ENCODE measurements at regions not wholly inside any gene's neighbourhood (a gene's known extent, or its start where the extent isn't known, plus 50 kb on each side); places are given as distances from the start of the nearest gene placed in this dataset.

DNA sequence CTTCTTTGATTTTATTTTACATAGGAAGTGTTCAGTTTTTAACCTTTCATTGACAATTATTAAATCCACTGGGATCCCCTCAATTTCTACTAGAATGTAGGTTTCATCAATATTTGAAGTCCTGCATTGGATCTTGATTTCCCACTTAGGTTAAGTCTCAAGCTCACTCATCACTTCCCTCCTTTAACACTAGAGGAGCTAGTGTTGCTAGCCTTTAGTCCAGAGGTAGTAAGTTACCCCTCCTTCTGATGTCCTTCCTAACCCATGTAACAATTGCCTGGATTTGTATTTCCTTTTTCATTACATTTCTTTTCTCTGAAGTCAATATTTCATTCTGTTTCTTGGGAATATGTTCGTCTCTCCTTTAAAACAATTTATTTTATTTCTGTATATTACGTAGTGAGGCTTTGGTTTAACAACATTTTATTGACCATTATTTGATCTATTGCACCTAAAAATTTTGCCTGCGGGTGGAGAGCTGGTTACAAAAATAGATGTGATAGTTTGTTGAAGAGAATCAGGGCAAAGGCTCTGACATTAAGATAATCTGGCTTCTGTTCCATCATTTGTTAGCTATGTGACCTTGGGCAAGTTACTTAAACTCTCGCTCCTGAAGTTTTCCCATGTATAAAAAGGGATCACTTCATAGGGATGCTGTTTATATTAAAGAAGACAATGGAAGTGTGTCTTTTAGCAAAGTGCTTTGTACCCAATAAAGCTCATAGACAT lies 833.0 kb downstream of the SLC4A3 start:
- DNase-seq (no peak), ATAC-seq (no peak)
- Mint-ChIP-seq H3K4me1 (no peaks in the 10 kb centered on the region), H3K4me3 (no peak overlapping the region), H3K36me3 (ENCODE audit: low read depth) (no peaks in the 10 kb centered on the region), H3K9me3 (ENCODE audit: low read depth) (no peaks in the 10 kb centered on the region), H3K27me3 (no peaks in the 10 kb centered on the region), H3K27ac (no peak overlapping the region)
- CTCF ChIA-PET = interaction anchor here (0.6 kb wide), 1 partner anchor 60 kb away, joined by 3 read pairs; no protein-coding TSS in a partner anchor
- POLR2A ChIA-PET = no interaction called here
- intact Hi-C loops (cut with DNase I, micrococcal nuclease) = no loop called here

GRCh38 chr2:220463876-220464275 lies 836.4 kb downstream of the SLC4A3 start:
- DNase-seq (no peak), ATAC-seq (no peak)
- Mint-ChIP-seq H3K4me1 (no peaks in the 10 kb centered on the region), H3K36me3 (ENCODE audit: low read depth) (no peaks in the 10 kb centered on the region), H3K9me3 (ENCODE audit: low read depth) (no peaks in the 10 kb centered on the region), H3K4me3 (no peak overlapping the region), H3K27me3 (peaks cover 2% of the 10 kb centered on the region), H3K27ac (no peak overlapping the region)
- ChIA-PET CTCF (interaction anchor here (0.6 kb wide), 1 partner anchor 461 kb away, joined by 3 read pairs; no protein-coding TSS in a partner anchor), POLR2A (no interaction called here)
- intact Hi-C loops (cut with DNase I, micrococcal nuclease) = no loop called here

DNA sequence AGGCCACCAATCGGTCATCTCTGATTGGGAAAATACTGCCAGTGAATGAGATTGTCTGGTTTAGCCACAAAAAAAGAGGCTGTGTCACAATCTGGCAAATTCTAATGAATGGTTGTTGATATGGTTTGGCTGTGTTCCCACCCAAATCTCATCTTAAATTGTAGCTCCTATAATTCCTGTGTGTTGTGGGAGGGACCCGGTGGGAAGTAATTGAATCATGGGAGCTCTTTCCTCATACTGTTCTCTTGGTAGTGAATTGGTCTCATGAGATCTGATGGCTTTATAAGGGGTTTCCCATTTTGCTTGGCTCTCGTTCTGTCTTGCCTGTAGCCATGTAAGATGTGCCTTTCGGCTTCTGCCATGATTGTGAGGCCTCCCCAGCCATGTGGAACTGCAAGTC lies 838.3 kb downstream of the SLC4A3 start:
- ATAC-seq (no peak), DNase-seq (no peak)
- Mint-ChIP-seq H3K4me3 (no peak overlapping the region), H3K27ac (no peak overlapping the region), H3K9me3 (ENCODE audit: low read depth) (no peaks in the 10 kb centered on the region), H3K4me1 (no peaks in the 10 kb centered on the region), H3K27me3 (peaks cover 2% of the 10 kb centered on the region), H3K36me3 (ENCODE audit: low read depth) (no peaks in the 10 kb centered on the region)
- CTCF ChIA-PET = no interaction called here
- intact Hi-C loops (cut with DNase I, micrococcal nuclease) = no loop called here
- POLR2A ChIA-PET = no interaction called here

DNA sequence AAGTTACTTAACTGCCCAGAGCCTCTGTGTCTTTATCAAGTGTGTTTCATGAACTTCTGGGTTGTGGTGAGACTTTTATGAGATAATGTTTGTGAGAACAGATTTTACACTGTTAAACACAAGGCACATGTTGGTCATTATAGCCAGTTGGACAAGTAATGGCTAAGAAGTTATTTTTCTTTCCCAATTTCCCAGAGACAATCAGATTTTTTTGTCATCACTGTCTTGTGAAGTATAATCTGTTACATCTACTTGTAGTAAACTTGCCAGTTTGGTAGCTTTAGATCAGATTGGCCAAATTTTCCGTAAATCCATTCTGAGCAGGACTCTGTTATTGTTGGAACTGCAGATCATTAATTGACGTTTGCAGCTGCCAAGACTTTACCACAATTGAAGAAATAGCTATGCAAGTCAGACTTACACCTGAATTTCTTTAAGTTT lies 838.8 kb downstream of the SLC4A3 start:
- Mint-ChIP-seq H3K4me1 (no peaks in the 10 kb centered on the region), H3K27ac (no peak overlapping the region), H3K9me3 (ENCODE audit: low read depth) (no peaks in the 10 kb centered on the region), H3K36me3 (ENCODE audit: low read depth) (no peaks in the 10 kb centered on the region), H3K4me3 (no peak overlapping the region), H3K27me3 (peaks cover 2% of the 10 kb centered on the region)
- intact Hi-C loops (cut with DNase I, micrococcal nuclease) = no loop called here
- ATAC-seq = no peak
- ChIA-PET POLR2A (no interaction called here), CTCF (no interaction called here)
- no peak for DNase-seq

DNA sequence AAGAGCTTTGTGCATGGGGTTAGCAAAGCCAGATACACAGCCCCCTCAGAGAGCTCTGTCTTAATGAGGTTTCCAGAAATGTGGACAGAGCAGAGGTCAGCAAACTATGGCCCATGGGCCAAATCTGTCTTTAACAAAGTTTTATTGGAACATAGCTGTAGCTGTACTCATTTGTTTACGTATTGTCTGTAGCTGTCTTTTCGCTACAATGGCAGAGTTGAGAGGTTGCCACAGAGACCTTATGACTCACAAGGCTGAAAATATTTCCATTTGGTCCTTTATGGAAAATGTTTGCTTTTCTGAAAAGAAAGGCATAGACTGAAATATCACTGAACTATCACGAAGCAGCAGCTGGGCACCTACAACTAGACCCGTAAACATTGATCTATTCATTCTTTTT lies 841.8 kb downstream of the SLC4A3 start:
- CTCF ChIA-PET = no interaction called here
- intact Hi-C loops (cut with DNase I, micrococcal nuclease) = no loop called here

DNA sequence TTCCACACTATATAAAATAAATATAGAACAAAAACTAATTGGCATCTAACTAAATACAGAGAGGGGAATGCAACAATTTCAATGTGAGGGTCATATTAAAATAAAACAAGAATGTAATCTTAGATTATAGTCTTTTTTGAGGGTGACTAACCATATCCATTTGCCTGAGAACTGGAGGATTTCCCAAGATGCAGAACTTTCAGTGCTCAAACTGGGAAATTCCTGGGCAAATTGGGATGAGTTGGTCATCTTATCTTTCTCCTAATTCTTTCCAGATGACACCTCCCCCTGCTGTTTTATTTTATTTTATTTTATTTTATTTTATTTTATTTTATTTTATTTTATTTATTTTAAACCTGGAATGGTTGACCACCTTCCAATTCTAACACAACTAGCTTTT lies 846.2 kb downstream of the SLC4A3 start:
- DNase-seq (no peak), ATAC-seq (no peak)
- Mint-ChIP-seq H3K27ac (no peak overlapping the region), H3K4me1 (no peaks in the 10 kb centered on the region), H3K27me3 (no peaks in the 10 kb centered on the region), H3K4me3 (no peak overlapping the region), H3K9me3 (ENCODE audit: low read depth) (no peaks in the 10 kb centered on the region), H3K36me3 (ENCODE audit: low read depth) (no peaks in the 10 kb centered on the region)
- ChIA-PET CTCF (no interaction called here), POLR2A (no interaction called here)
- intact Hi-C loops (cut with DNase I, micrococcal nuclease) = no loop called here

More for the DNA sequence above, 841.8 kb downstream of the SLC4A3 start:
- Mint-ChIP-seq H3K4me3 (no peak overlapping the region), H3K27me3 (peaks cover 2% of the 10 kb centered on the region), H3K36me3 (ENCODE audit: low read depth) (no peaks in the 10 kb centered on the region), H3K4me1 (no peaks in the 10 kb centered on the region), H3K9me3 (ENCODE audit: low read depth) (no peaks in the 10 kb centered on the region), H3K27ac (no peak overlapping the region)
- POLR2A ChIA-PET = no interaction called here
- ATAC-seq = no peak
- no peak for DNase-seq

GRCh38 chr2:220476877-220477276 lies 849.4 kb downstream of the SLC4A3 start:
- ATAC-seq (no peak), DNase-seq (no peak)
- POLR2A ChIA-PET = no interaction called here
- Mint-ChIP-seq H3K36me3 (ENCODE audit: low read depth) (no peaks in the 10 kb centered on the region), H3K4me1 (no peaks in the 10 kb centered on the region), H3K4me3 (no peak overlapping the region), H3K27ac (no peak overlapping the region), H3K27me3 (no peaks in the 10 kb centered on the region), H3K9me3 (ENCODE audit: low read depth) (no peaks in the 10 kb centered on the region)
- intact Hi-C loops (cut with DNase I, micrococcal nuclease) = no loop called here
- CTCF ChIA-PET = no interaction called here

DNA sequence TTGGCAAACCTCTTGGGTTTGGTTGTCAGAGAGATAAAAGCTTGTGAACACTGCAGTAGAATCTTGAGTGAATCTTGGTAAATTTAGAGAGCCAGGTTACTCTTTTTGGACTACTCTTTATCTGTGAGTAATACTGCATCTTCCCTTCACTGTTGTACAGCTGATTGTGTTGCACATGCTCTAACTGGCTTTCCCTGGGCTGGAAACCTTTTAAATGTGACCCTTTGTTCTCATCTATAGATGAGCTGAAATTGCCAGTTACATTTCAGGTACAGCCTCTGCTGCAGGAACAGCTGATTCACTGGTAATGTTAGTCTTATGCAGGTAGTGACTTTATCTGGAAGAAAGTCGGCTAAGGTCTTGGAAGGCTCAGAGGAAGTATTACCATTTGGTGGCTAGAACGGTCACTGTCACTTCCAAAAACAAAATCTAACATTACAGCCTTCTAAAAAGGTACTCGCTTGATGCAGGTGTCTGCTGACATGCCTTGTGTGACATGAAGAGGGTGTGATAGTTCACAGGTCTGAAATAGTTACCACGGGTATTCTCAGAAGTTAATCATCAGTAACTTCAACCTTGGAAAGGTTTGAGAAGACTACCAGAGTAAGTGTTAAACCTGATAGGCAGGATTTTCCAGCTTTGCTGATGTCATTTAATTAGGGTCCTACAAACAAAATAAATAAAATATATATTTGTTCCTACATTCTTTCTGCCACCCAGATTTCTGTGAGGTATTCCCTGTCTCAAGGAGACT lies 851.1 kb downstream of the SLC4A3 start:
- intact Hi-C loops (cut with DNase I, micrococcal nuclease) = no loop called here
- no peak overlapping the region for H3K27ac Mint-ChIP-seq
- no peak for ATAC-seq
- H3K27me3 Mint-ChIP-seq = no peaks in the 10 kb centered on the region
- no peaks in the 10 kb centered on the region for H3K36me3 Mint-ChIP-seq (ENCODE audit: low read depth)
- DNase-seq = no peak
- ChIA-PET POLR2A (no interaction called here), CTCF (interaction anchor here (0.5 to 0.8 kb wide), 2 partner anchors 462 to 483 kb away, joined by 3 read pairs; no protein-coding TSS in a partner anchor)
- H3K4me1 Mint-ChIP-seq = no peaks in the 10 kb centered on the region
- no peak overlapping the region for H3K4me3 Mint-ChIP-seq
- H3K9me3 Mint-ChIP-seq (ENCODE audit: low read depth) = no peaks in the 10 kb centered on the region

DNA sequence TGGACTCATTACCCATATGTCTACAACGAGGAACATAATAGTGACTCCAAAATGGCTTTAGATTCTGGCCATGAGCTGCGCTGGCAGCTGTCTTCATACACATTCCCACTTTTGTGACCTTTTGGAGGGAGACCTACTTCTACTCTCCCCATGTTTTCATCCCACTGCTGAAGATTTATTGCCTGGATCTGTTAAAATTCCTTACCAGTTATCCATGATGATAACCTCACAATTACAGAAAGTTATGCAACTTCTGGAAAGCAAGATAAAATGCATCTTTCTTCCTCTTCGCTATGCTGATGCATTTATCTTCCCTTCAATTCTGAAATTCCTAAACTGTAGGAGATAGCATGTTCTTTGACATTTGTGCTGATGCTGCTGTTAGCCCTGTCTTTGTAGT lies 855.3 kb downstream of the SLC4A3 start:
- H3K9me3 Mint-ChIP-seq (ENCODE audit: low read depth) = no peaks in the 10 kb centered on the region
- DNase-seq (no peak), ATAC-seq (no peak)
- H3K36me3 Mint-ChIP-seq (ENCODE audit: low read depth) = no peaks in the 10 kb centered on the region
- intact Hi-C loops (cut with DNase I, micrococcal nuclease) = no loop called here
- H3K4me3 Mint-ChIP-seq = no peak overlapping the region
- ChIA-PET POLR2A (no interaction called here), CTCF (no interaction called here)
- no peak overlapping the region for H3K27ac Mint-ChIP-seq
- no peaks in the 10 kb centered on the region for H3K4me1 Mint-ChIP-seq
- H3K27me3 Mint-ChIP-seq = peaks cover 3% of the 10 kb centered on the region

DNA sequence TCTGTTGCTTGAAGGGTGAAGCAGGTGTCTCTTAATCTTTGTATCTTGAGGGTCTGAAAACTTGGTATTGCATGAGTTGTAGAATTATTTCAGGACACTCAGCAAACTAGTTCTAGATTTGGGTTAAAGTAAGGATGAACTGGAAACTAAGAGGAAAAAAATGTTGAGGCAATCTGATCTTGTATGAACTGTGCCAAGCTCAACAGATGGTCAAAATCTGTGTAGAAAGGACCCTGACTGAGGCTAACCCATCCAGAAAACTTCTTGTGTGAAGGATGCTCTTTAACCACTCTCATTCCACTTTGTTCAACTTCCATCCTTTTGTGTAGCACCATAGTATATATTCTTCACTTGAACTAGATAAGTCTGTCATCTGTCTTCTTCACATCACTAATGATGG lies 861.7 kb downstream of the SLC4A3 start:
- no peak for DNase-seq
- POLR2A ChIA-PET = no interaction called here
- no peaks in the 10 kb centered on the region for H3K4me1 Mint-ChIP-seq
- no peak overlapping the region for H3K27ac Mint-ChIP-seq
- intact Hi-C loops (cut with DNase I, micrococcal nuclease) = no loop called here
- no peak overlapping the region for H3K4me3 Mint-ChIP-seq
- no peaks in the 10 kb centered on the region for H3K36me3 Mint-ChIP-seq (ENCODE audit: low read depth)
- H3K27me3 Mint-ChIP-seq = peaks cover 2% of the 10 kb centered on the region
- ATAC-seq = no peak
- H3K9me3 Mint-ChIP-seq (ENCODE audit: low read depth) = no peaks in the 10 kb centered on the region
- CTCF ChIA-PET = no interaction called here

DNA sequence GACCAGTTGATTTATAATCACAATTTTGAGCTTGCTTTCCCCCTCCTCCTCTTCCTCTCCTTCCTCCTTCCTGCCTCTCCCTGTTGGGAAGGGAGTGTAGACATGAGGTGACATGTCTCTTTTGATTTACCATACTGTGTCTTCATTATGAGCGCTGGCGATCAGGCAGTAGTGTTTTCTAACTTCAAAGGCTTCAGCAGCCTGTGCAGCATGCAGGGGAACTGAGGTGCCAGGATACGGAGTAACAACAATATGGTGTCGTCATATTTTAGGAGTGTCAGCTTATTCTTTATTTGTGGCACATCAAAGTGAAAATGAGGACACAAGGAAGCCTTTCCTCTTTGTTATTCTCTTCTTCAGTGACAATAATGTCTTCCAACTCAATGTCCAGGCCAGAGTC lies 864.2 kb downstream of the SLC4A3 start:
- intact Hi-C loops (cut with DNase I, micrococcal nuclease) = no loop called here
- H3K9me3 Mint-ChIP-seq (ENCODE audit: low read depth) = no peaks in the 10 kb centered on the region
- H3K36me3 Mint-ChIP-seq (ENCODE audit: low read depth) = no peaks in the 10 kb centered on the region
- H3K27me3 Mint-ChIP-seq = peaks cover 2% of the 10 kb centered on the region
- POLR2A ChIA-PET = interaction anchor here (0.8 kb wide), 1 partner anchor 642 kb away, joined by 3 read pairs; no protein-coding TSS in a partner anchor
- no peak for DNase-seq
- H3K4me3 Mint-ChIP-seq = no peak overlapping the region
- no peak for ATAC-seq
- CTCF ChIA-PET = no interaction called here
- H3K27ac Mint-ChIP-seq = no peak overlapping the region
- H3K4me1 Mint-ChIP-seq = no peaks in the 10 kb centered on the region

DNA sequence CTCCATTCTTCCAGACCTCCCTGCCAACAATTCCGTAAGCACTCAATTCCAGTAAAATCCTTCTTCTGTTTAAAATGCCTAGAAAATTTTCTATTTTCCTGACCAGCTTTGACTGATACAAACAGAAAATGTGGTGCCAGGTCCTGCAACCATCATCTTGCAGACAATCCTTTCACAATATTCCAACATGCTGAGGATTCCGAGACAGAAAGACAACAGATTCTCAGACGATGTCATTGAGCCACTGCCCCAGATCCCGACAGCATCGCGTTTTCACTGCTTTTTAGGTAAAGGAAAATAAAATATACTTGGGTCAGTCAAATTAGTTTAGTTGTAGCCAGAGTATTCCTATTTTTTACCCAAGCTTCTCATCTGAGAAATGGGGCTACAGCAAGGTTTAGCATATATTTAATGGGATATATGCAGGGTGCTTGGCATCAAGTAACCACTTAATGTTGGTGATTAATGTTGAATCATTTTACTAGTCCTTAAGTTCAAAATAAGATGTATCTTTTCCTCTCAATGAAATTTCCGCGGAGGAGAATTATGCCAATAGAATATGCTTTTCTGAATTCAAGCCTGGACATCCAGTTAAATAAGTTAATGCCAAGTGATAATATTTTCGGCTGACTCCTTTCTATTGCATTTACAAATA lies 866.6 kb downstream of the SLC4A3 start:
- Mint-ChIP-seq H3K9me3 (ENCODE audit: low read depth) (no peaks in the 10 kb centered on the region), H3K4me1 (no peaks in the 10 kb centered on the region), H3K4me3 (no peak overlapping the region), H3K27me3 (peaks cover 2% of the 10 kb centered on the region), H3K27ac (no peak overlapping the region), H3K36me3 (ENCODE audit: low read depth) (no peaks in the 10 kb centered on the region)
- intact Hi-C loops (cut with DNase I, micrococcal nuclease) = no loop called here
- CTCF ChIA-PET = no interaction called here
- ATAC-seq (no peak), DNase-seq (no peak)
- POLR2A ChIA-PET = no interaction called here
